Liver (tissue), 8 donors: ENCODE measurements at regions not wholly inside any gene's neighbourhood (a gene's known extent, or its start where the extent isn't known, plus 50 kb on each side); places are given as distances from the start of the nearest gene placed in this dataset.
"Not testable (repeated sequence)": the region's sequence is repeated elsewhere in the genome, so short reads cannot be mapped to it uniquely, and the experiment has no call there.

Experiments used
- DNase-seq: peaks from one replicate; pipeline ENCODE4 v3.0.0-alpha.2; 2017; ENCODE audit warnings: low spot score
- H3K27ac ChIP-seq, 2 donors: one replicate each; pipeline ENCODE4 v1.7.0; 2013; ENCODE audit warnings: inconsistent platforms in 2 of 2, low read length in 2 of 2, control low read depth in 1 of 2, low read depth in 1 of 2, mild to moderate bottlenecking in 1 of 2
- H3K27me3 ChIP-seq, 4 donors: one replicate each; pipeline versions ENCODE4 v1.6.1 to v1.7.0; 2013; ENCODE audit warnings: low read length in 3 of 4, inconsistent platforms in 1 of 4, mild to moderate bottlenecking in 1 of 4, moderate library complexity in 1 of 4; ENCODE audit not compliant: control insufficient read depth in 4 of 4, insufficient read depth in 4 of 4
- H3K36me3 ChIP-seq, 4 donors: one replicate each; pipeline versions ENCODE4 v1.6.1 to v1.7.0; 2013; ENCODE audit warnings: low read length in 3 of 4, mild to moderate bottlenecking in 3 of 4, low read depth in 1 of 4, moderate library complexity in 1 of 4; ENCODE audit not compliant: control insufficient read depth in 4 of 4, insufficient read depth in 3 of 4
- H3K4me1 ChIP-seq, 4 donors: one replicate each; pipeline versions ENCODE4 v1.6.1 to v1.7.0; 2013; ENCODE audit warnings: low read length in 3 of 4, mild to moderate bottlenecking in 3 of 4, moderate library complexity in 1 of 4; ENCODE audit not compliant: control insufficient read depth in 4 of 4, insufficient read depth in 4 of 4
- H3K4me3 ChIP-seq, 3 donors: one replicate each; pipeline versions ENCODE4 v1.6.1 to v1.7.0; 2013; ENCODE audit warnings: low read length in 3 of 3, control low read depth in 1 of 3, low read depth in 1 of 3, mild to moderate bottlenecking in 1 of 3
- H3K9ac ChIP-seq, 2 donors: one replicate each; pipeline ENCODE4 v1.7.0; 2013; ENCODE audit warnings: low read length in 2 of 2, mild to moderate bottlenecking in 2 of 2, moderate library complexity in 2 of 2, control low read depth in 1 of 2, low read depth in 1 of 2
- H3K9me3 ChIP-seq, 4 donors: one replicate each; pipeline versions ENCODE4 v1.6.1 to v1.7.0; 2013; ENCODE audit warnings: low read length in 3 of 4; ENCODE audit not compliant: control insufficient read depth in 4 of 4
- CTCF ChIP-seq: fragments of 150-350 bp; IDR thresholded peaks from 2 replicates; pipeline ENCODE4 v1.5.1; 2017; ENCODE audit warnings: improper control_type of control experiment, low read depth, low read length; ENCODE audit not compliant: missing input control
- EGR1 ChIP-seq, 2 donors: IDR thresholded peaks; 2 replicates each; pipeline ENCODE4 v1.6.1; 2016 to 2018; ENCODE audit warnings: antibody characterized with exemption in 2 of 2, low read depth in 2 of 2
- HNF4A ChIP-seq, 2 donors: conservative IDR thresholded peaks; 2 replicates each; pipeline ENCODE4 v1.6.1; 2016; ENCODE audit warnings: antibody characterized with exemption in 2 of 2, mild to moderate bottlenecking in 2 of 2
- JUND ChIP-seq, 2 donors: IDR thresholded peaks; 2 replicates each; pipeline ENCODE4 v1.6.1; 2016; ENCODE audit warnings: antibody characterized with exemption in 2 of 2
- NR2F2 ChIP-seq: IDR thresholded peaks from 2 replicates; pipeline ENCODE4 v1.6.1; 2016; ENCODE audit warnings: antibody characterized with exemption
- RAD21 ChIP-seq, 2 donors: IDR thresholded peaks; 2 replicates each; pipeline ENCODE4 v1.6.1; 2016; ENCODE audit warnings: antibody characterized with exemption in 2 of 2, mild to moderate bottlenecking in 2 of 2
- SP1 ChIP-seq: IDR thresholded peaks from 2 replicates; pipeline ENCODE4 v1.6.1; 2018; ENCODE audit warnings: antibody characterized with exemption, mild to moderate bottlenecking
- WGBS: extraction: QIAGEN DNeasy Blood & Tissue Kit; methylation state at CpG from one replicate; pipeline ENCODE4 v1.1.7; 2013; 5-methylcytosine and 5-hydroxymethylcytosine counted together
- donor health status: healthy.
- donor health status: healthy.
- donor health status: healthy.
- donor health status: healthy.
- donor health status: healthy.

- H3K27me3 ChIP-seq = no peaks in the 10 kb centered on the region
- no peak overlapping the region for H3K4me3 ChIP-seq
- H3K36me3 ChIP-seq = no peaks in the 10 kb centered on the region
- H3K27ac ChIP-seq = no peak overlapping the region
- H3K4me1 ChIP-seq = peaks cover 0 to 2% (median 0%) of the 10 kb centered on the region in 4 donors
- H3K9ac ChIP-seq = no peak overlapping the region
- no peak for DNase-seq
- no peaks in the 10 kb centered on the region for H3K9me3 ChIP-seq
- TF ChIP-seq HNF4A (conservative IDR thresholded peaks at IDR 0.05) (peak in 1 of 2 donors; percentile 3), NR2F2 (no peak)
- WGBS = 77% methylated on average over 5 of the region's 5 CpGs
Observed at GRCh38 chr6:140001821-140002341, 627.4 kb upstream of the CITED2 start.

- 16% methylated on average over 2 of the region's 2 CpGs for WGBS
- H3K27ac ChIP-seq = no peak overlapping the region
- H3K4me3 ChIP-seq = no peak overlapping the region
- H3K9ac ChIP-seq = no peak overlapping the region
- H3K36me3 ChIP-seq = no peaks in the 10 kb centered on the region
- H3K27me3 ChIP-seq = no peaks in the 10 kb centered on the region
- no peak for DNase-seq
- peaks cover 0 to 3% (median under 1%) of the 10 kb centered on the region in 4 donors for H3K4me1 ChIP-seq
- H3K9me3 ChIP-seq = no peaks in the 10 kb centered on the region
- TF ChIP-seq EGR1 (IDR thresholded peaks at IDR 0.05; ENCODE audit: low read depth in 2 of 2) = no peak
- TF ChIP-seq SP1 = no peak
- TF ChIP-seq HNF4A (conservative IDR thresholded peaks at IDR 0.05) = peak in 1 of 2 donors; percentile 22
- TF ChIP-seq NR2F2 = no peak
- peak in 1 of 2 donors; percentile 41 for TF ChIP-seq RAD21 (IDR thresholded peaks at IDR 0.05)
Observed at GRCh38 chr6:140001005-140001404, 626.6 kb upstream of the CITED2 start.

DNA sequence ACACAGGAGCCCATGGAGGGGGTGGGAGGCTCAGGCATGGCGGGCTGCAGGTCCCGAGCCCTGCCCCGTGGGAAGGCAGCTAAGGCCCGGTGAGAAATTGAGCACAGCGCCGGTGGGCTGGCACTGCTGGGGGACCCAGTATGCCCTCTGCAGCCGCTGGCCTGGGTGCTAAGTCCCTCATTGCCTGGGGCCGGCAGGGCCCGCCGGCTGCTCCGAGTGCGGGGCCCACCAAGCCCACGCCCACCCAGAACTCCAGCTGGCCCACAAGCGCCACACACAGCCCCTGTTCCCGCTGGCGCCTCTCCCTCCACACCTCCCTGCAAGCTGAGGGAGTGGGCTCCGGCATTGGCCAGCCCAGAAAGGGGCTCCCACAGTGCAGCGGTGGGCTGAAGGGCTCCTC lies 625.2 kb upstream of the CITED2 start:
- 98% methylated on average over 18 of the region's 18 CpGs for WGBS
- not testable (repeated sequence) for H3K36me3 ChIP-seq, H3K9me3 ChIP-seq, H3K9ac ChIP-seq, DNase-seq, H3K27me3 ChIP-seq, H3K4me3 ChIP-seq, H3K4me1 ChIP-seq, H3K27ac ChIP-seq

- not testable (repeated sequence) for H3K9ac ChIP-seq, H3K4me1 ChIP-seq, DNase-seq, H3K9me3 ChIP-seq, H3K36me3 ChIP-seq, H3K27me3 ChIP-seq, H3K4me3 ChIP-seq, H3K27ac ChIP-seq
- 98% methylated on average over 11 of the region's 11 CpGs for WGBS
Observed at GRCh38 chr6:139998478-139998877, 624.0 kb upstream of the CITED2 start.

- Histone ChIP-seq H3K4me1 (peaks cover 0 to 3% (median 0%) of the 10 kb centered on the region in 4 donors), H3K9ac (no peak overlapping the region), H3K4me3 (no peak overlapping the region), H3K27me3 (no peaks in the 10 kb centered on the region), H3K9me3 (no peaks in the 10 kb centered on the region), H3K36me3 (no peaks in the 10 kb centered on the region), H3K27ac (no peak overlapping the region)
- no peak for DNase-seq
- 73% methylated on average over 6 of the region's 6 CpGs for WGBS
- TF ChIP-seq RAD21 (IDR thresholded peaks at IDR 0.05) (peak; percentile 81 to 89), CTCF (peak; percentile 30), NR2F2 (peak; percentile 30), HNF4A (conservative IDR thresholded peaks at IDR 0.05) (peak in 1 of 2 donors; percentile 33), JUND (IDR thresholded peaks at IDR 0.05) (no peak), SP1 (peak; percentile 12), EGR1 (IDR thresholded peaks at IDR 0.05; ENCODE audit: low read depth in 2 of 2) (no peak)
Observed at GRCh38 chr6:139996253-139996834, 621.9 kb upstream of the CITED2 start.
